Upper lobe of left lung (tissue), 6 donors: ENCODE measurements at regions not wholly inside any gene's neighbourhood (a gene's known extent, or its start where the extent isn't known, plus 50 kb on each side); places are given as distances from the start of the nearest gene placed in this dataset.

ENCODE experiments used
- ATAC-seq, 2 donors: fragments of 200-7000 bp; cut with Tn5 transposase; one replicate each; pipeline ENCODE4 v1.9.1; 2022; ENCODE audit warnings: mild to moderate bottlenecking in 2 of 2, moderate library complexity in 2 of 2; ENCODE audit not compliant: low FRiP score in 2 of 2
- DNase-seq, 2 donors: peaks; one replicate each; pipeline ENCODE4 v3.0.0-alpha.2; 2019 to 2020
- H3K27ac ChIP-seq, 4 donors: fragments of 200-600 bp; sonication (generic); one replicate each; pipeline ENCODE4 v1.5.1; 2016 to 2019
- H3K27me3 ChIP-seq, 4 donors: fragments of 200-600 bp; sonication (generic); one replicate each; pipeline ENCODE4 v1.5.1; 2017 to 2019
- H3K36me3 ChIP-seq, 4 donors: fragments of 200-600 bp; sonication (generic); one replicate each; pipeline ENCODE4 v1.5.1; 2016 to 2019
- H3K4me1 ChIP-seq, 4 donors: fragments of 200-600 bp; sonication (generic); one replicate each; pipeline ENCODE4 v1.5.1; 2018 to 2019
- H3K4me3 ChIP-seq, 4 donors: fragments of 200-600 bp; sonication (generic); one replicate each; pipeline ENCODE4 v1.5.1; 2017 to 2019; ENCODE audit warnings: mild to moderate bottlenecking in 2 of 4, moderate library complexity in 1 of 4
- H3K9me3 ChIP-seq, 4 donors: fragments of 200-600 bp; sonication (generic); one replicate each; pipeline ENCODE4 v1.5.1; 2018 to 2019
- EP300 ChIP-seq, 4 donors: sonication (generic); formaldehyde crosslinking; IDR thresholded peaks; one replicate each; pipeline ENCODE4 v1.5.1; 2017; ENCODE audit warnings: antibody characterized with exemption in 4 of 4, control low read depth in 2 of 4
- POLR2A ChIP-seq, 4 donors: fragments of 450-650 bp; IDR thresholded peaks; one replicate each; pipeline ENCODE4 v1.5.1; 2016 to 2017; ENCODE audit warnings: antibody characterized with exemption in 4 of 4, mild to moderate bottlenecking in 2 of 4
- POLR2AphosphoS5 ChIP-seq, 2 donors: sonication (generic); formaldehyde crosslinking; IDR thresholded peaks; one replicate each; pipeline ENCODE4 v1.5.1; 2017; ENCODE audit warnings: antibody characterized with exemption in 2 of 2
- WGBS, 2 donors: methylation state at CpG; one replicate each; pipeline ENCODE4 v1.1.5; 2017 to 2018; 5-methylcytosine and 5-hydroxymethylcytosine counted together
- TF ChIP-seq, protein P1 (sequence below), 6 experiments: fragments of 450-650 bp in 4 of 6; fragments of 200-600 bp in 2 of 6; sonication (generic) in 2 of 6; IDR thresholded peaks; one replicate each; pipeline ENCODE4 v1.5.1; 2016 to 2019; ENCODE audit warnings: antibody characterized with exemption in 6 of 6
- donor health status: DM: no; HTN: no; CAD: no; lungs with moderate emphysema.
- donor health status: DM: no; HTN: yes; CAD: no; lungs with severe emphysema.

DNA sequence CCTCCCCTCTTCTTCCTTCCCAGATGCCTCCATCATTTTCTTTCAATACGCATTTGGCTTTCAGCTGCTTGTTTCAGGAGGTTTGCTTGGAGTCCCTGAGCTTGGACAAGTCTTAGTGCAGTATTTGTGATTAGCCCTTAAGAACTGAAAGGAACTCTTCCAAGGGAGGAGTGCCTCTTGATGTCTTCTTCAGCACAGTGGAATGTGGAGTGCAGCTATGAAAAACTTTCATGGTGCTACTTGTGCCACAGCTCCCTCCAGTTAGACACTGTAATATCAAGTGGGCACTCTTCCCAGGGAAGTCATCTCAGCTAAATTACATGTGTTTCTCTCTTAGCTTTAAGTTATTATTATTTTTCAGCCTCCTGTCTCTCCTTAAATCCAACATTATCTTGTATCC, 173.1 kb downstream of the NECTIN3 start:
- peaks cover 0 to 5% (median 0%) of the 10 kb centered on the region in 4 donors for H3K4me1 ChIP-seq
- peaks cover 0 to 8% (median 5%) of the 10 kb centered on the region in 4 donors for H3K9me3 ChIP-seq
- TF ChIP-seq, protein P1, sequence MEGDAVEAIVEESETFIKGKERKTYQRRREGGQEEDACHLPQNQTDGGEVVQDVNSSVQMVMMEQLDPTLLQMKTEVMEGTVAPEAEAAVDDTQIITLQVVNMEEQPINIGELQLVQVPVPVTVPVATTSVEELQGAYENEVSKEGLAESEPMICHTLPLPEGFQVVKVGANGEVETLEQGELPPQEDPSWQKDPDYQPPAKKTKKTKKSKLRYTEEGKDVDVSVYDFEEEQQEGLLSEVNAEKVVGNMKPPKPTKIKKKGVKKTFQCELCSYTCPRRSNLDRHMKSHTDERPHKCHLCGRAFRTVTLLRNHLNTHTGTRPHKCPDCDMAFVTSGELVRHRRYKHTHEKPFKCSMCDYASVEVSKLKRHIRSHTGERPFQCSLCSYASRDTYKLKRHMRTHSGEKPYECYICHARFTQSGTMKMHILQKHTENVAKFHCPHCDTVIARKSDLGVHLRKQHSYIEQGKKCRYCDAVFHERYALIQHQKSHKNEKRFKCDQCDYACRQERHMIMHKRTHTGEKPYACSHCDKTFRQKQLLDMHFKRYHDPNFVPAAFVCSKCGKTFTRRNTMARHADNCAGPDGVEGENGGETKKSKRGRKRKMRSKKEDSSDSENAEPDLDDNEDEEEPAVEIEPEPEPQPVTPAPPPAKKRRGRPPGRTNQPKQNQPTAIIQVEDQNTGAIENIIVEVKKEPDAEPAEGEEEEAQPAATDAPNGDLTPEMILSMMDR (IDR thresholded peaks at IDR 0.05): no peak
- TF ChIP-seq EP300 (IDR thresholded peaks at IDR 0.05): no peak
- TF ChIP-seq POLR2AphosphoS5 (IDR thresholded peaks at IDR 0.05): no peak
- no peak for TF ChIP-seq POLR2A (IDR thresholded peaks at IDR 0.05)
- WGBS, 2 donors: 56 to 67% methylated on average over 1 of the region's 1 CpG
- no peak overlapping the region for H3K27ac ChIP-seq
- ATAC-seq: peak in 1 of 2 donors; percentile 47
- no peak for DNase-seq
- no peak overlapping the region for H3K4me3 ChIP-seq
- H3K36me3 ChIP-seq: no peaks in the 10 kb centered on the region
- H3K27me3 ChIP-seq: no peaks in the 10 kb centered on the region

GRCh38 chr3:111246967-111247760, 175.5 kb downstream of the NECTIN3 start:
- Histone ChIP-seq H3K27me3 (no peaks in the 10 kb centered on the region), H3K36me3 (no peaks in the 10 kb centered on the region), H3K27ac (no peak overlapping the region), H3K4me1 (peaks cover 0 to 5% (median 0%) of the 10 kb centered on the region in 4 donors), H3K9me3 (peaks cover 0 to 8% (median 5%) of the 10 kb centered on the region in 4 donors), H3K4me3 (no peak overlapping the region)
- DNase-seq: no peak
- TF ChIP-seq, protein P1 (IDR thresholded peaks at IDR 0.05): no peak
- TF ChIP-seq EP300 (IDR thresholded peaks at IDR 0.05) (no peak), POLR2A (IDR thresholded peaks at IDR 0.05) (no peak), POLR2AphosphoS5 (IDR thresholded peaks at IDR 0.05) (no peak)
- 71 to 77% methylated on average over 7 of the region's 7 CpGs for WGBS, 2 donors
- ATAC-seq: no peak

GRCh38 chr3:111248406-111248805, 176.8 kb downstream of the NECTIN3 start:
- DNase-seq (no peak), ATAC-seq (no peak)
- Histone ChIP-seq H3K4me1 (peaks cover 0 to 5% (median 0%) of the 10 kb centered on the region in 4 donors), H3K27me3 (no peaks in the 10 kb centered on the region), H3K4me3 (no peak overlapping the region), H3K36me3 (no peaks in the 10 kb centered on the region), H3K27ac (no peak overlapping the region), H3K9me3 (no peaks in the 10 kb centered on the region)
- 90 to 91% methylated on average over 1 of the region's 1 CpG for WGBS, 2 donors
- TF ChIP-seq POLR2A (IDR thresholded peaks at IDR 0.05) (no peak), EP300 (IDR thresholded peaks at IDR 0.05) (no peak), POLR2AphosphoS5 (IDR thresholded peaks at IDR 0.05) (no peak)
- TF ChIP-seq, protein P1 (IDR thresholded peaks at IDR 0.05): no peak

GRCh38 chr3:111249421-111249820, 177.8 kb downstream of the NECTIN3 start:
- Histone ChIP-seq H3K27ac (no peak overlapping the region), H3K4me1 (peaks cover 0 to 2% (median 0%) of the 10 kb centered on the region in 4 donors), H3K9me3 (no peaks in the 10 kb centered on the region), H3K27me3 (no peaks in the 10 kb centered on the region), H3K36me3 (no peaks in the 10 kb centered on the region), H3K4me3 (no peak overlapping the region)
- no peak for ATAC-seq
- TF ChIP-seq EP300 (IDR thresholded peaks at IDR 0.05): no peak
- TF ChIP-seq, protein P1 (IDR thresholded peaks at IDR 0.05): no peak
- TF ChIP-seq POLR2A (IDR thresholded peaks at IDR 0.05): no peak
- no peak for TF ChIP-seq POLR2AphosphoS5 (IDR thresholded peaks at IDR 0.05)
- no peak for DNase-seq

- DNase-seq (peak in 1 of 2 donors; percentile 58), ATAC-seq (peak; percentile 42 to 55)
- Histone ChIP-seq H3K4me1 (no peaks in the 10 kb centered on the region), H3K27me3 (no peaks in the 10 kb centered on the region), H3K9me3 (no peaks in the 10 kb centered on the region), H3K36me3 (no peaks in the 10 kb centered on the region), H3K27ac (no peak overlapping the region), H3K4me3 (no peak overlapping the region)
- WGBS, 2 donors: 27 to 31% methylated on average over 3 of the region's 3 CpGs
- no peak for TF ChIP-seq EP300 (IDR thresholded peaks at IDR 0.05)
- no peak for TF ChIP-seq POLR2AphosphoS5 (IDR thresholded peaks at IDR 0.05)
- TF ChIP-seq, protein P1 (IDR thresholded peaks at IDR 0.05): no peak
- TF ChIP-seq POLR2A (IDR thresholded peaks at IDR 0.05): no peak
Measured at GRCh38 chr3:111252779-111253178, 181.2 kb downstream of the NECTIN3 start.
